Activated CD4-positive, alpha-beta memory T cell treated with anti-CD3 and anti-CD28 coated beads, Interleukin-2, amount 10 ng/mL, durations not matched to agents 7 days and 5 days (primary cell): ENCODE measurements at regions not wholly inside any gene's neighbourhood (a gene's known extent, or its start where the extent isn't known, plus 50 kb on each side); places are given as distances from the start of the nearest gene placed in this dataset.
"Not testable (repeated sequence)": the region's sequence is repeated elsewhere in the genome, so short reads cannot be mapped to it uniquely, and the experiment has no call there.

Experiments
- CTCF ChIA-PET: fragments of 350-600 bp; sonication (Branson Sonifier 250); formaldehyde crosslinking; loops from one replicate; lab custom pipeline; 2021; ENCODE audit warnings: antibody characterized with exemption, inconsistent platforms; lab: Charles Lee
- POLR2A ChIA-PET: fragments of 350-600 bp; sonication (Branson Sonifier 250); formaldehyde crosslinking; loops from one replicate; lab custom pipeline; 2021; ENCODE audit warnings: antibody characterized with exemption; lab: Charles Lee
- DNase-seq: peaks from one replicate; pipeline ENCODE4 v3.0.0-alpha.2; 2020
- H3K27ac Mint-ChIP-seq: one replicate; pipeline ENCODE4 v1.8.0; 2021; ENCODE audit warnings: mild to moderate bottlenecking, mixed read lengths
- H3K27me3 Mint-ChIP-seq: one replicate; pipeline ENCODE4 v1.8.0; 2021; ENCODE audit warnings: mixed read lengths
- H3K36me3 Mint-ChIP-seq: one replicate; pipeline ENCODE4 v1.8.0; 2021; ENCODE audit warnings: low read depth, mixed read lengths
- H3K4me1 Mint-ChIP-seq: one replicate; pipeline ENCODE4 v1.8.0; 2021; ENCODE audit warnings: mixed read lengths
- H3K4me3 Mint-ChIP-seq: one replicate; pipeline ENCODE4 v1.8.0; 2021; ENCODE audit warnings: mild to moderate bottlenecking, mixed read lengths
- H3K9me3 Mint-ChIP-seq: one replicate; pipeline ENCODE4 v1.8.0; 2021; ENCODE audit warnings: mixed read lengths

DNA sequence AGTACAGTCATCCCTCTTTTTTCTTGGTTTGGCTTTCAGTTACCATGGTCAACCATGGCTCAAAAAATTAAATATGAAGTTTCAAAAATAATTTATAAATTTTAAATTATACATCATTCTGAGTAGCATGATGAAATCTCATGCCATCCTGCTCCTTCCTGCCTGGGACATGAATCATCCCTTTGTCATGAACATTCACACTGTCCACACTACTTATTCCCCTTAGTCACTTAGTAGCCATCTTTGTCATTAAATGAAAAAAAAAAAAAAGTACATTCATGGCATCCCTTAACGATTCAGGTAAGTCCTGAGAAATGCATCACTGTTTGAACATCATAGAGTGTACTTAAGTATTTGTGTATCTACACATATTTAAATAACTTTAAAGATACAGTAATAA, 1046.3 kb downstream of the ROBO2 start:
- Mint-ChIP-seq H3K27ac (no peak overlapping the region), H3K9me3 (peaks cover 8% of the 10 kb centered on the region), H3K36me3 (no peaks in the 10 kb centered on the region), H3K4me1 (no peaks in the 10 kb centered on the region), H3K27me3 (no peaks in the 10 kb centered on the region), H3K4me3 (no peak overlapping the region)
- DNase-seq, result no peak
- ChIA-PET CTCF (no interaction called here), POLR2A (no interaction called here)

DNA sequence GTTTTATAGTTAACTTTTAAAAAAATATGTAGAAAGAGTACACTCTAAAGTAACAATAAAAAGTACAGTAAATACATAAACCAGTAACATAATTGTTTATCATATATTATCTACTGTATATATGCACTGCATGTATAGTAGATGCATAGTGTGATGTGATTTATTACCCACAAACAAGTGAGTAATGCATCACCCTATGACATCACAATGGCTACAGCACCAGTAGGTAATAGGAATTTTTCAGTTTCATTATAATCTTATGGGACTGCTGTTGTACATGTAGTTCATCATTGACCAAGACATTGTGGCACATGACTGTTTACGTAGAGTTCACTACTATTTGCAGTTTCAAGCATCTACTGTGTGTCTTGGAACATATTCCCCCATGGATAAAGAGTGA, 1047.2 kb downstream of the ROBO2 start:
- peaks cover 10% of the 10 kb centered on the region for H3K9me3 Mint-ChIP-seq
- no peak overlapping the region for H3K4me3 Mint-ChIP-seq
- DNase-seq, result no peak
- no peaks in the 10 kb centered on the region for H3K36me3 Mint-ChIP-seq
- H3K4me1 Mint-ChIP-seq, result no peaks in the 10 kb centered on the region
- H3K27me3 Mint-ChIP-seq, result no peaks in the 10 kb centered on the region
- H3K27ac Mint-ChIP-seq, result no peak overlapping the region
- ChIA-PET POLR2A (no interaction called here), CTCF (no interaction called here)

DNA sequence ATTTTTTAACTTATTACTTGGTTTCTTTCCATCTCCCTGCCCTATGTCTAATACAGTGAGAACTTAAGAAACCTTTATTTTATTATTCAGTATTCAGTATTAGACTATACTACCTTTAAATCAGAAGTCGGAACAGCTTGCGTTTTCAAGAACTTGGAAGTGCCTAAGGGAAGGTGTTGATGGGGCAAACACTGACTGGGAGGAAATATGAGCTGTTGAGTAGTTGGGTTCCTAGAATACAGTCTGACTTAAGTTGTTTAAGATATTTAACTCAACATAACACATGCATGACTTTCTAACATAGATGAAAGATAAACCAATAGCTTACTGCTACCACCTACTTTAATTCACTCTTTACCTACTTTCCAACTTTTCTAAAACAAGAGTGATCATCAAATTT, 1048.1 kb downstream of the ROBO2 start:
- CTCF ChIA-PET, result no interaction called here
- POLR2A ChIA-PET, result no interaction called here

DNA sequence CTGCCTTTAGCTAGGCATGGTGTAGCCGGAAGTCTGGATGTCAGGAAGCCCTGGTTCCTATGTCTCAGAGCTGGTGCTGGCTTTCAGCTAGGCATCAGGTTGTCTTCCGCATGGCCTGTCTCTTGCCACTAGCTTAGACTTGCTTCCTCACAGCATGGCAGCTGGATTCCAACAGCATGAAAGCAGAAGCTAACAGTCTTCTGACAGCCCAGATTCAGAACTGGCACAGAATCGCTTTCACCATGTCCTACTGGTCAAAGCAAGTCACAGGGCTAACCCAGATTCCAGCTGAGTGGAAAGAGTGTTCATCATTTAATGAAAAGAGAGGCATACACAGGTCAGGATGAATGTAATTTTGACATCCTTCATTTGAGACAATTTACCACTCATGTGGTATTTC, 1050.5 kb downstream of the ROBO2 start:
- no peaks in the 10 kb centered on the region for H3K4me1 Mint-ChIP-seq
- H3K27ac Mint-ChIP-seq, result no peak overlapping the region
- ChIA-PET CTCF (no interaction called here), POLR2A (no interaction called here)
- H3K27me3 Mint-ChIP-seq, result no peaks in the 10 kb centered on the region
- no peak overlapping the region for H3K4me3 Mint-ChIP-seq
- DNase-seq, result no peak
- peaks cover 15% of the 10 kb centered on the region for H3K9me3 Mint-ChIP-seq
- H3K36me3 Mint-ChIP-seq, result no peaks in the 10 kb centered on the region

More for the DNA sequence above, 1048.1 kb downstream of the ROBO2 start:
- no peak for DNase-seq
- H3K9me3 Mint-ChIP-seq, result peaks cover 13% of the 10 kb centered on the region
- H3K36me3 Mint-ChIP-seq, result no peaks in the 10 kb centered on the region
- H3K27me3 Mint-ChIP-seq, result no peaks in the 10 kb centered on the region
- no peaks in the 10 kb centered on the region for H3K4me1 Mint-ChIP-seq
- no peak overlapping the region for H3K4me3 Mint-ChIP-seq
- H3K27ac Mint-ChIP-seq, result no peak overlapping the region

DNA sequence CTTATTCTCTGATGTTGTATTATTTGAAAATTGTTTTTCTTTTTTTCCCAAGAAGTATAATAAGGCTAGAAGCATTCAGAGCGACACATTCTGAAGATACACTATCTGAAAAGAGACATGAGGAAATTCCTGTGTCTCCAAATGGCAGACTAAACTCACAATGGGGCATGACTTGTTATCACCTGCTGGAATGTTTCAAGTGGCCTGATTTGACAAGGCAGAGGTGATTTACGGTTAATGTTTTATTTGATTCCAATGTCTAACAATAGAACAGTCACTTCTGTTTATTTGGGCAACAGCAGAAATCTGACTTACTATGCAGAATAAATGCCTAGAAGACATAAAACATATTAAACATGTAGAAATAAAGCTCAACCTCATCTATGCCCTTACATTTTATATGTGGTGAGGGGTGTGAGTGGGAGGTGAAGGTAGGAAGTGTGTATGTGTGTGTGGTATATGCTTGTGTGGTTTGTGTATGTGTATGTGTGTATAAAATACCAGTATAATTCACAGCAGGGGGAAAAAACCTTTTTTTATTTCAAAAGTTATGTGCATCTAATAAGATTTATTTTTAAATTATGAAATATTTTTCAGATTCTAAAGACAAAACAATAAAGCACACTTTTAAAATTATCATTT, 1051.7 kb downstream of the ROBO2 start:
- Mint-ChIP-seq H3K4me1 (no peaks in the 10 kb centered on the region), H3K27me3 (no peaks in the 10 kb centered on the region), H3K36me3 (no peaks in the 10 kb centered on the region), H3K9me3 (peaks cover 15% of the 10 kb centered on the region), H3K4me3 (no peak overlapping the region), H3K27ac (no peak overlapping the region)
- POLR2A ChIA-PET, result no interaction called here
- CTCF ChIA-PET, result no interaction called here
- DNase-seq, result no peak

DNA sequence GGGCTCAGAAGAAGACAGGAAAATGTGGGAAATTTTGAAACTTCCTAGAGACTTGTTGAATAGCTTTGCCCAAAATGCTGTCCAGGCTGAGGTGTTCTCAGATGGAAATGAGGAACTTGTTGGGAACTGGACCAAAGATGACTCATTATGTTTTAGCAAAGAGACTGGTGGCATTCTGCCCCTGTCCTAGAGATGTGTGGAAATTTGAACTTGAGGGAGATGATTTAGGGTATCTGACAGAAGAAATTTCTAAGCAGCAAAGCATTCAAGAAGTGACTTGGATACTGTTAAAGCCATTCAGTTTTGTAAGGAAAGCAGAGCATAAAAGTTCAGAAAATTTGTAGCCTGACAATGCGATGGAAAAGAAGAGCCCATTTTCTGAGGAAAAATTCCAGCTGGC, 1052.7 kb downstream of the ROBO2 start:
- H3K27me3 Mint-ChIP-seq, H3K27ac Mint-ChIP-seq, H3K36me3 Mint-ChIP-seq, POLR2A ChIA-PET, DNase-seq, H3K4me3 Mint-ChIP-seq, H3K4me1 Mint-ChIP-seq, CTCF ChIA-PET: not testable (repeated sequence)
- peaks cover 18% of the 10 kb centered on the region for H3K9me3 Mint-ChIP-seq

DNA sequence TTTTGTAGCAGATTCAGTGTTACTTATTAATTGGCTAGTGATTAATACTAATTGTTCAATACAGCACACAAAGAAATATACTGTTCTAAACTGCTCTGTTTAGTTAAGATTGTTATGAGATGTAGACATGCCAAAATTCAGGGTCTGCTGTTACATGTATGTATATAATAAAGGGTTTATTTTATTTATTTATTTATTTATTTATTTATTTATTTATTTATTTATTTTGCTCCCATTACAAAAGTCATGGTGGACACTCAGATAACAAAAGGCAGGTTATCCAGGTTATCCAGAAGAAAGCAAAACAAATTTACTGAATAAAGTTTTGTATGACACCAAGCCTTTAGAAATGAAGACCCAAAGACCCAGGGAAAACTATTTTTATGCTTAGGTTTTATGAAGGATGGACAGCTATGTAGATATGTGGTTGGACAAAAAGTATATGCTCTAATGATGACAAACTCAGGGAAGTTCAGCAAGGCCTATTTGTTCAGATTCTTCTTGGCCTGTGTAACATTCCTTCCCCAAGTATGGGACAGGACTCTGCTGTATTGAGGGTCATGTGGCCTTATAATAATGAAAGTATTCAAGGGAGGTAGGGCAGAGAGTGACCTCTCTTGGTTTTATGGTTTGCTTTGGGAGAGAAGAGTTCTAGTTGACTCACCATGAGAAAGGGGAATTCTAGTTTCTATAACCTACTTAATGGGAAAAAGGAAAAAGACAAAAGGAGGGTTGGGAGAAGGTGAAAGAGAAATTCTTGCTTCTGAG, 1056.8 kb downstream of the ROBO2 start:
- H3K4me3 Mint-ChIP-seq, result no peak overlapping the region
- ChIA-PET CTCF (no interaction called here), POLR2A (no interaction called here)
- no peak overlapping the region for H3K27ac Mint-ChIP-seq
- H3K27me3 Mint-ChIP-seq, result no peaks in the 10 kb centered on the region
- H3K36me3 Mint-ChIP-seq, result no peaks in the 10 kb centered on the region
- no peaks in the 10 kb centered on the region for H3K4me1 Mint-ChIP-seq
- peaks cover 17% of the 10 kb centered on the region for H3K9me3 Mint-ChIP-seq
- DNase-seq, result no peak

DNA sequence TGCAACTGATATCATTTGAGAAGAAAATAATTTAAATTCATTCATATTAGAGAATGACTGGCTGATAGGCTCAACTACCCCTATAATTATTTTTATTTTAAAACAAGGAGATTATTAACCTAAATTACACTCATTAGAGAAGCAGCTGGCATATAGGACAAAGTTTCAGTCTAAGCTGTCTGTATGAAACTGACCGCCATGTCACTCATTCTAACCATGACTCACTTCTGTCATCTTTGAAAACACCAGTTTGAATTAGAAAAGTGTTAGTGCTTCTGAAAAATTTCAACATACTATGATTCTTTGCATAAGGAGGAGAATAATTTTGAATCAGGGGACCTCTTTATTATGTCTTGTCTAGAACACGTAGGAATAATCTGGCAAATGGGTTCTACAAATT, 1058.5 kb downstream of the ROBO2 start:
- ChIA-PET CTCF (no interaction called here), POLR2A (no interaction called here)
- no peaks in the 10 kb centered on the region for H3K36me3 Mint-ChIP-seq
- H3K4me1 Mint-ChIP-seq, result no peaks in the 10 kb centered on the region
- H3K27ac Mint-ChIP-seq, result no peak overlapping the region
- no peak overlapping the region for H3K4me3 Mint-ChIP-seq
- DNase-seq, result no peak
- peaks cover 11% of the 10 kb centered on the region for H3K9me3 Mint-ChIP-seq
- no peaks in the 10 kb centered on the region for H3K27me3 Mint-ChIP-seq

DNA sequence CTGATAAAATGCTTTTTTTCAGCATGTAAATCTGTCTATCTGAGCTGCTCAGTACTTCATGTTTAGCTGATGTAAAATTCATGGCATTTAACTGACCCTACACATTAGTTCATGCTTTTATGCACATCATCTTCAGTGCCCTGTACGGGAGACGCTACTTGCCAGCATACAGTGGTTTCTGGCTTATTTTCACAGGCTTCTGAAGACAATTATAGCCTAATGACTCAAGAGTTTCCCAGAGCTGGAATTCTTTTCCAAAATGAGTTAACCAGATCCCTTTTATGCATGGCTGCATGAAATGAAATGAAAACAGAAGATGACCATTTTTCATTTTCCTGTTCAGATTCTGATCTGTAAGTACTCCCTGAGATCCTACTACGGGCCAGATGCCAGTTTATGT, 1061.5 kb downstream of the ROBO2 start:
- POLR2A ChIA-PET, result no interaction called here
- Mint-ChIP-seq H3K4me3 (no peak overlapping the region), H3K36me3 (no peaks in the 10 kb centered on the region), H3K9me3 (peaks cover 8% of the 10 kb centered on the region), H3K27me3 (no peaks in the 10 kb centered on the region), H3K27ac (no peak overlapping the region), H3K4me1 (no peaks in the 10 kb centered on the region)
- no peak for DNase-seq
- CTCF ChIA-PET, result no interaction called here

DNA sequence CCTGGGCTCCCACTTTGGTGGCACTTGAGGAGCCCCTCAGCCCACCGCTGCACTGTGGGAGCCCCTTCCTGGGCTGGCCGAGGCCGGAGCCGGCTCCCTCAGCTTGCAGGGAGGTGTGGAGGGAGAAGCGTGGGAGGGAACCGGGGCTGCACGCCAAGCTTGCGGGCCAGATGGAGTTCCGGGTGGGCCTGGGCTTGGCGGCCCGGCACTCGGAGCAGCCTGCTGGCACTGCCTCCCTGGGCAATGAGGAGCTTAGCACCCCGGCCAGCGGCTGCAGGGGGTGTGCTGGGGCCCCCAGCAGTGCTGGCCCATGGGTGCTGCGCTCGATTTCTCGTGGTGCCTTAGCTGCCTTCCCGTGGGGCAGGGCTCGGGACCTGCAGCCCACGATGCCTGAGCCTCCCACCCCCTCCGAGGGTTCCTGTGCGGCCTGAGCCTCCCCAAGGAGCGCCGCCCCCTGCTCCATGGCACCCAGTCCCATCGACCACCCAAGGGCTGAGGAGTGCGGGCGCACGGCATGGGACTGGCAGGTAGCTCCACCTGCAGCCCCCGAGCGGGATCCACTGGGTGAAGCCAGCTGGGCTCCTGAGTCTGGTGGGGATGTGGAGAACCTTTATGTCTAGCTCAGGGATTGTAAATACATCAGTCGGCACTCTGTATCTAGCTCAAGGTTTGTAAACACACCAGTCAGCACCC, 1068.5 kb downstream of the ROBO2 start:
- H3K4me3 Mint-ChIP-seq, POLR2A ChIA-PET, CTCF ChIA-PET, DNase-seq, H3K36me3 Mint-ChIP-seq, H3K27me3 Mint-ChIP-seq, H3K27ac Mint-ChIP-seq, H3K4me1 Mint-ChIP-seq: not testable (repeated sequence)
- H3K9me3 Mint-ChIP-seq, result peaks cover 14% of the 10 kb centered on the region

DNA sequence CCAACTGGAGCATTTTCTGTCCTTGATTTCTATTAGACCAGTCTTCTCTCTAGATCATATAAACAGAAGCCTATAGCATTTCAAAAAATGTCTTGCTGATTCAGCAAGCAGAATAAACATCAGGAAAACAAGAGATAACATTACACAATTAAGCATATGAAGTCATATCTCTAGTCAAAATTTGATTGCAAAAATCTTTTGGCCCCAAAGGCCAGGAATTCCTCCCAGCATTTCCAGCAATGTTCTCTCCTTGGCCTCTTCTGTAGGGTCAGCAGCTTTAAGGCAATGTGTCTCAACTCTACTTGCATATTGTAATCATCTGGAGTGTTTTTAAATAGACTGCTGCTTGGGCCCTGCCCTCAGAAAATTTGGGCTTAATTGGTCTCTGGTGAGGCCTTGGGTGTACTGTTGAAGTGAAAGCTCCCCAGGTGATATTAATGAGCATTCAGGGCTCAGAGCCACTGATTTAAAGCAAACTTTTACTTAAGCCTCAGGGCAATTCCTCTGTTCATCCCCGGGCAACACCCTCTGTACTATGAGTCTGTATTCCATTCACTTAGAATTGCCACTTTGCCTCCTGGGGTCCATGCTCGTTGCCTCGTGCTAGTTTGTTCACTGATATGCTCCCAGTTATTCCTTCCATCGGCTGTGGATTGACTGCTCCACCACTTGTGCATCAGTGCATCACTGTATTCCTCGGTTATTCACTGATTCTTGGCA, 1072.6 kb downstream of the ROBO2 start:
- Mint-ChIP-seq H3K27ac (no peak overlapping the region), H3K9me3 (peaks cover 16% of the 10 kb centered on the region), H3K27me3 (no peaks in the 10 kb centered on the region), H3K4me3 (no peak overlapping the region), H3K4me1 (no peaks in the 10 kb centered on the region), H3K36me3 (no peaks in the 10 kb centered on the region)
- CTCF ChIA-PET, result no interaction called here
- no peak for DNase-seq
- POLR2A ChIA-PET, result no interaction called here

DNA sequence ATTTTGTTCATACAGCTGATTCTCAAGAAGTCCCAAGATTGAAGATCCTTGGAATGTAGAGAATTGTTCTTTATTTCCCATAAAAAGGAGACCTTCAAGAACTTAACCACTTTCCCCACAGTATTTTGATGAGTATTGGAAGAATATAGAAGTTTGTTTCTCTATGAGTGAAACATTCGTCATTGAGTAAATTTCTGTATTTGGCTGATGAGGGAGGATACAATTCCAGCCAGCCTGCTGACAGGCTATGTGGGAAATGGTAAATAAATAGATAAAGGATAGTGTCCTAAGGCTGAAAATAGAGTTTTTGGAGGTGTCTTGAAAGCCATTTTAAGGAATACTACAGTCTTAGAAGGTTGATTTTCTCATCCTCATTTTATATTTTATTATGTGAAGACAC, 1076.1 kb downstream of the ROBO2 start:
- Mint-ChIP-seq H3K36me3 (no peaks in the 10 kb centered on the region), H3K27me3 (no peaks in the 10 kb centered on the region), H3K27ac (no peak overlapping the region), H3K4me3 (no peak overlapping the region), H3K4me1 (no peaks in the 10 kb centered on the region), H3K9me3 (peaks cover 10% of the 10 kb centered on the region)
- no peak for DNase-seq
- POLR2A ChIA-PET, result no interaction called here
- CTCF ChIA-PET, result no interaction called here

DNA sequence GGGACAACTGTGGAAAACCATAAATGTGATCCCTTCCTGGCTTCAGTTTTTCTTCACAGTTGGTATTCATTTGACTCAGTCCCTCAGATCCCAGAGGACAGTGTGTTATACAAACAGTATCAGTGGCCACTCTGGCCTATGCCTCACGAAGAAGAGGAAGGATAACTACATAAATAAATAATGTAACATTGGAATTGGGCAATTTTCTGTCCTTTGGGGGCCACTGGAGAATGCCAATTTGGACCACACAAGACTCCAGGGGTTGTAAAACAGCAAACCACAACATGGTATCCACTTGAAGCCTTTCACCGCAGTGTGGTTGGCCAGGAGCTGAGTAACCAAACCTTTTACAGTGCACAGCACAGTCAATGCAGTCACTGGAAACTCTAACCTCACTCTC, 1077.0 kb downstream of the ROBO2 start:
- Mint-ChIP-seq H3K9me3 (peaks cover 10% of the 10 kb centered on the region), H3K4me3 (no peak overlapping the region), H3K4me1 (no peaks in the 10 kb centered on the region), H3K27me3 (no peaks in the 10 kb centered on the region), H3K36me3 (no peaks in the 10 kb centered on the region), H3K27ac (no peak overlapping the region)
- DNase-seq, result no peak
- ChIA-PET POLR2A (no interaction called here), CTCF (no interaction called here)
